ENCODE measurements at regions not wholly inside any gene's neighbourhood (a gene's known extent, or its start where the extent isn't known, plus 50 kb on each side); places are given as distances from the start of the nearest gene placed in this dataset.

DNA sequence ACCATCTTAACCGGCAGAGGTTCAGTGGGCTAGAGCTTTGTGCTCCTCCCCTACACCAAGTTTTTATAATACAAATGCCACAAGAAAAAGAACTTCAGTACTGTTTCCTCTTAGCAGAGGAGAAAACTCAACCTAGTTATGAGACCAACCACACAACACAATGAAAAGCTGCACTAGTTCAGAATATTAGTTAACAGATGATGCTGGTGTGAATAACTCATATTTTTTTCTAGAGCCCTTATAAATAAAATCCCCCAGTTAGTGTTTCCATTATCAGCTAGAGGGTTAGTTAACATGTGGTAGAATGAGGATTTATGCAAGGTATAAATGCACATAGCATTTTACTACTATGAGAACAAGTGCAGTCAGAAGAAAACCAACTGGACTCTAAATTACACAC is 61.9 kb upstream of the AMN1 start:
- 0% methylated on average over 1 of the region's 1 CpG for WGBS, 2 donors

GRCh38 chr12:31785318-31785717 is 56.5 kb upstream of the AMN1 start:
- no peaks in the 10 kb centered on the region for H3K36me3 ChIP-seq
- H3K4me1 ChIP-seq = no peaks in the 10 kb centered on the region
- H3K9me3 ChIP-seq = no peaks in the 10 kb centered on the region
- H3K27ac ChIP-seq = no peak overlapping the region
- TF ChIP-seq CTCF (IDR thresholded peaks at IDR 0.05) (no peak), EP300 (IDR thresholded peaks at IDR 0.05) (no peak), POLR2A (IDR thresholded peaks at IDR 0.05) (no peak)
- 68 to 71% methylated on average over 2 of the region's 2 CpGs for whole genome bisulfite sequencing, 2 donors
- DNase-seq (ENCODE audit: low spot score in 2 of 2) = no peak
- no peaks in the 10 kb centered on the region for H3K27me3 ChIP-seq
- no peak overlapping the region for H3K4me3 ChIP-seq

More for the DNA sequence above, 61.9 kb upstream of the AMN1 start:
- Histone ChIP-seq H3K9me3 (no peaks in the 10 kb centered on the region), H3K36me3 (no peaks in the 10 kb centered on the region), H3K27me3 (no peaks in the 10 kb centered on the region), H3K27ac (no peak overlapping the region), H3K4me3 (no peak overlapping the region), H3K4me1 (no peaks in the 10 kb centered on the region)
- DNase-seq (ENCODE audit: low spot score in 2 of 2) = no peak
- TF ChIP-seq POLR2A (IDR thresholded peaks at IDR 0.05) (no peak), CTCF (IDR thresholded peaks at IDR 0.05) (no peak), EP300 (IDR thresholded peaks at IDR 0.05) (no peak)

DNA sequence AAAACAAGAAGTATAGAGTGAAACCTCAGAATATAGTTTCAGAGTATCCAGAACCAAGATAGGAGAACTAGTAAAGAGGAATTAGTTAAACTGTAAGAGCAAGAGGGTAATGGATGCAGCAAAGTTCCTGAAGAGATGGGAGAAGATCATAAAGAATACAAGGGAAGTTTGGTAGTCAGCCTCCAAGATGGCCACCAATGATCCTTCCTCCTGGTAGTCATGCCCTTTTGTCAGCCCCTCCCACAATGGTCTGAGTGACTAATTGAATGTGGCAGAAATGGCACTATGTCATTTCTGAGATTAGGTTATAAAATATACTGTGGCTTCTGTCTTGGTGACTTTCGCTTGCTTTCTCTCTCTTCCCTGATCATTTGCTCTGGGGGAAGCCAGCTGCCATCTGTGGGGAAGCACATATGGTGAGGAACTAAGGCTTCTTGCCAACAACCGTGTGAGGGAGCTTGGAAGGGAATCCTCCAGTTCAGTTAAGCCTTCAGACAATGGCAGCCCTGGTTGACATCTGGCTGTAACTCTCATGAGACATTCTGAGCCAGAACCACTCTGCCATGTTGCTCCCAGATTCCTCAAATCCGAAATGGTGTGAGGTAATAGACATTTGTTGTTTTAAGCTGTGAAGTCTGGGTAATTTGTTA is 55.3 kb upstream of the AMN1 start:
- Histone ChIP-seq H3K9me3 (no peaks in the 10 kb centered on the region), H3K4me3 (no peak overlapping the region), H3K4me1 (no peaks in the 10 kb centered on the region), H3K27me3 (no peaks in the 10 kb centered on the region), H3K36me3 (no peaks in the 10 kb centered on the region), H3K27ac (no peak overlapping the region)
- TF ChIP-seq EP300 (IDR thresholded peaks at IDR 0.05) (no peak), CTCF (IDR thresholded peaks at IDR 0.05) (no peak), POLR2A (IDR thresholded peaks at IDR 0.05) (no peak)
- 67 to 73% methylated on average over 3 of the region's 3 CpGs for WGBS, 2 donors
- DNase-seq (ENCODE audit: low spot score in 2 of 2) = no peak

GRCh38 chr12:31783556-31783955 is 54.7 kb upstream of the AMN1 start:
- no peaks in the 10 kb centered on the region for H3K36me3 ChIP-seq
- H3K27ac ChIP-seq = no peak overlapping the region
- H3K27me3 ChIP-seq = no peaks in the 10 kb centered on the region
- 81 to 96% methylated on average over 1 of the region's 1 CpG for WGBS, 2 donors
- no peak for TF ChIP-seq CTCF (IDR thresholded peaks at IDR 0.05)
- TF ChIP-seq EP300 (IDR thresholded peaks at IDR 0.05) = no peak
- no peak for TF ChIP-seq POLR2A (IDR thresholded peaks at IDR 0.05)
- no peaks in the 10 kb centered on the region for H3K9me3 ChIP-seq
- no peak overlapping the region for H3K4me3 ChIP-seq
- no peak for DNase-seq (ENCODE audit: low spot score in 2 of 2)
- H3K4me1 ChIP-seq = no peaks in the 10 kb centered on the region

- 83 to 84% methylated on average over 17 of the region's 17 CpGs for WGBS, 2 donors
- Histone ChIP-seq H3K4me3 (no peak overlapping the region), H3K9me3 (no peaks in the 10 kb centered on the region), H3K27me3 (no peaks in the 10 kb centered on the region), H3K4me1 (no peaks in the 10 kb centered on the region), H3K27ac (no peak overlapping the region), H3K36me3 (no peaks in the 10 kb centered on the region)
- no peak for DNase-seq (ENCODE audit: low spot score in 2 of 2)
- TF ChIP-seq EP300 (IDR thresholded peaks at IDR 0.05) (no peak), POLR2A (IDR thresholded peaks at IDR 0.05) (no peak), CTCF (IDR thresholded peaks at IDR 0.05) (no peak)
These were observed 53.2 kb upstream of the AMN1 start for GRCh38 chr12:31781894-31782540.

All from tibial nerve (tissue), 4 donors.